ENCODE measurements at regions not wholly inside any gene's neighbourhood (a gene's known extent, or its start where the extent isn't known, plus 50 kb on each side); places are given as distances from the start of the nearest gene placed in this dataset.

- TF ChIP-seq POLR2A (IDR thresholded peaks at IDR 0.05; ENCODE audit: borderline replicate concordance, extremely low read depth, insufficient read depth, insufficient read length) (no peak), EZH2phosphoT487 (IDR thresholded peaks at IDR 0.05; ENCODE audit: borderline replicate concordance) (no peak)
Observed at GRCh38 chr12:19627719-19628118, 188.4 kb downstream of the AEBP2 start.
